IMR-90 (cell line): ENCODE measurements at regions not wholly inside any gene's neighbourhood (a gene's known extent, or its start where the extent isn't known, plus 50 kb on each side); places are given as distances from the start of the nearest gene placed in this dataset.

Experiments
- BHLHE40 ChIP-seq: fragments of 150-350 bp; IDR thresholded peaks from 2 replicates; pipeline ENCODE4 v1.6.1; 2016; ENCODE audit warnings: mild to moderate bottlenecking, low read depth, low read length
- CTCF ChIP-seq: conservative IDR thresholded peaks from 2 replicates; pipeline ENCODE4 v1.5.1; 2012; ENCODE audit warnings: mild to moderate bottlenecking, low read depth, low read length, improper control_type of control experiment
- FOS ChIP-seq: fragments of 150-350 bp; IDR thresholded peaks from 2 replicates; pipeline ENCODE4 v1.6.1; 2016; ENCODE audit warnings: low read depth, low read length
- POLR2A ChIP-seq: IDR thresholded peaks from 2 replicates; pipeline ENCODE4 v1.6.1; 2012; ENCODE audit warnings: mild to moderate bottlenecking, low read depth, low read length

DNA sequence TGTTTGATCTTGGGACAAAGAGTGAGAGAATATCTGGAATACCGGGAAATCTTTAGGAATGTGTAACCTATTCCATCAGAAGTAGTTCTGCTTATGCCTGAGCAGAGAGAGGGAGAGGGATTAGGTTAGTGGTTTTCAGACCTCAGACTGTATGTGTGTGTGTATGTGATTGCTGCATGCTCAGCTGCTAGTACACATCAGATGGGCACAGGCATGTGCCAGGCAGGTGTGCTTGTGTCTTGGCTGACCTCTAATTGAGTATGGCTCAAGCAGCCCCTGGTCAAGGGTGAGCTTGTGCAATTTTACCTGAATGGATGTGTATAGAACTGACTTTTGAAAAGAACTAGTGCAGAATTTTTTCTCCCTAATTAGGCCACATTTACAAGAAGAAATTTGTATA is 91.2 kb downstream of the INSIG2 start:
- TF ChIP-seq CTCF, result no peak
- no peak for TF ChIP-seq BHLHE40
- no peak for TF ChIP-seq FOS
- TF ChIP-seq POLR2A, result no peak
